CD14-positive monocyte (primary cell): ENCODE measurements at regions not wholly inside any gene's neighbourhood (a gene's known extent, or its start where the extent isn't known, plus 50 kb on each side); places are given as distances from the start of the nearest gene placed in this dataset.

Experiments
- DNase-seq, 3 donors: peaks; one replicate each; pipeline ENCODE4 v3.0.0-alpha.2; 2011 to 2022
- H2AFZ ChIP-seq: 2 replicates; pipeline ENCODE4 v1.6.0; 2012; ENCODE audit warnings: mild to moderate bottlenecking, low read depth, low read length, inconsistent platforms; ENCODE audit not compliant: insufficient read depth, poor library complexity, severe bottlenecking
- H3K27ac ChIP-seq, 2 donors: 1 replicate in 1 of 2; 2 replicates in 1 of 2; pipeline ENCODE4 v1.5.1; 2012 to 2013; ENCODE audit warnings: low read length in 2 of 2, control low read depth in 1 of 2, inconsistent platforms in 1 of 2, low read depth in 1 of 2, mild to moderate bottlenecking in 1 of 2
- H3K27me3 ChIP-seq, 2 donors: one replicate each; pipeline versions ENCODE4 v1.6.0 to v1.6.1; 2011 to 2013; ENCODE audit warnings: low read length in 2 of 2; ENCODE audit not compliant: control insufficient read depth in 2 of 2, insufficient read depth in 2 of 2
- H3K36me3 ChIP-seq, 2 donors: replicated peaks in 1 of 2; 1 replicate in 1 of 2; 2 replicates in 1 of 2; pipeline versions ENCODE4 v1.5.1 to v1.6.1; 2012 to 2013; ENCODE audit warnings: low read length in 2 of 2, control low read depth in 1 of 2, inconsistent platforms in 1 of 2, mild to moderate bottlenecking in 1 of 2; ENCODE audit not compliant: insufficient read depth in 2 of 2, control insufficient read depth in 1 of 2
- H3K4me1 ChIP-seq, 2 donors: 1 replicate in 1 of 2; 2 replicates in 1 of 2; pipeline versions ENCODE4 v1.5.1 to v1.6.1; 2012 to 2013; ENCODE audit warnings: low read length in 2 of 2, control low read depth in 1 of 2, inconsistent platforms in 1 of 2, mild to moderate bottlenecking in 1 of 2, moderate library complexity in 1 of 2; ENCODE audit not compliant: insufficient read depth in 2 of 2, control insufficient read depth in 1 of 2
- H3K4me2 ChIP-seq: replicated peaks from 2 replicates; pipeline ENCODE3; 2012; ENCODE audit warnings: low read length, moderate library complexity, mild to moderate bottlenecking; ENCODE audit not compliant: poor library complexity, severe bottlenecking; ENCODE audit errors: extremely low read depth
- H3K4me3 ChIP-seq, 3 experiments: fragments of 200-600 bp in 1 of 3; sonication (generic) in 1 of 3; replicated peaks in 1 of 3; 1 replicate in 2 of 3; 2 replicates in 1 of 3; pipeline ENCODE4 v1.5.1; 2011 to 2013; ENCODE audit warnings: low read length in 3 of 3, mild to moderate bottlenecking in 3 of 3, control low read depth in 2 of 3, low read depth in 2 of 3, inconsistent platforms in 1 of 3, moderate library complexity in 1 of 3
- H3K79me2 ChIP-seq: 2 replicates; pipeline ENCODE4 v1.6.0; 2012; ENCODE audit warnings: mild to moderate bottlenecking, control low read depth, inconsistent platforms, low read length, moderate library complexity; ENCODE audit not compliant: insufficient read depth
- H3K9ac ChIP-seq: 2 replicates; pipeline ENCODE4 v1.6.0; 2017; ENCODE audit warnings: low read length, mild to moderate bottlenecking; ENCODE audit not compliant: insufficient read depth, poor library complexity, severe bottlenecking
- H3K9me3 ChIP-seq, 2 donors: replicated peaks in 1 of 2; 1 replicate in 1 of 2; 2 replicates in 1 of 2; pipeline versions ENCODE4 v1.5.1 to v1.6.1; 2012 to 2013; ENCODE audit warnings: low read length in 2 of 2, control low read depth in 1 of 2; ENCODE audit not compliant: control insufficient read depth in 1 of 2, insufficient read depth in 1 of 2
- H4K20me1 ChIP-seq: 2 replicates; pipeline ENCODE4 v1.6.0; 2012; ENCODE audit warnings: mild to moderate bottlenecking, low read length, control low read depth, moderate library complexity; ENCODE audit not compliant: insufficient read depth
- H3K27ac Mint-ChIP-seq, 7 donors: one replicate each; pipeline ENCODE4 v1.8.0; 2020; ENCODE audit warnings: mild to moderate bottlenecking in 7 of 7, mixed read lengths in 7 of 7, moderate library complexity in 6 of 7, inconsistent platforms in 2 of 7
- H3K27me3 Mint-ChIP-seq, 3 donors: one replicate each; pipeline ENCODE4 v1.8.0; 2021 to 2022; ENCODE audit warnings: low read depth in 3 of 3, mild to moderate bottlenecking in 3 of 3, mixed read lengths in 3 of 3, moderate library complexity in 3 of 3, inconsistent platforms in 1 of 3
- H3K36me3 Mint-ChIP-seq, 2 donors: one replicate each; pipeline ENCODE4 v1.8.0; 2020; ENCODE audit warnings: mixed read lengths in 2 of 2, inconsistent platforms in 1 of 2, mild to moderate bottlenecking in 1 of 2
- H3K4me1 Mint-ChIP-seq: one replicate; pipeline ENCODE4 v1.8.0; 2020; ENCODE audit warnings: mild to moderate bottlenecking, mixed read lengths
- H3K4me3 Mint-ChIP-seq, 2 donors: one replicate each; pipeline ENCODE4 v1.8.0; 2020; ENCODE audit warnings: mild to moderate bottlenecking in 2 of 2, mixed read lengths in 2 of 2, moderate library complexity in 1 of 2
- H3K9me3 Mint-ChIP-seq, 7 donors: one replicate each; pipeline ENCODE4 v1.8.0; 2020 to 2022; ENCODE audit warnings: mixed read lengths in 7 of 7, mild to moderate bottlenecking in 6 of 7, moderate library complexity in 6 of 7, inconsistent platforms in 2 of 7
- WGBS: methylation state at CpG from one replicate; pipeline ENCODE4 v1.1.5; 2013; ENCODE audit warnings: missing lambda C conversion rate; ENCODE audit not compliant: insufficient coverage; 5-methylcytosine and 5-hydroxymethylcytosine counted together
- intact Hi-C, 2 donors: fragments of 100-400 bp; cut with micrococcal nuclease; formaldehyde crosslinking; loops; one replicate each; pipeline versions ENCODE4 v1.15.0 to v1.15.1; 2023
- TF ChIP-seq, protein P1 (sequence below): fragments of 200-600 bp; IDR thresholded peaks from one replicate; pipeline ENCODE4 v1.8.0; 2022; ENCODE audit warnings: antibody characterized with exemption, mild to moderate bottlenecking

DNA sequence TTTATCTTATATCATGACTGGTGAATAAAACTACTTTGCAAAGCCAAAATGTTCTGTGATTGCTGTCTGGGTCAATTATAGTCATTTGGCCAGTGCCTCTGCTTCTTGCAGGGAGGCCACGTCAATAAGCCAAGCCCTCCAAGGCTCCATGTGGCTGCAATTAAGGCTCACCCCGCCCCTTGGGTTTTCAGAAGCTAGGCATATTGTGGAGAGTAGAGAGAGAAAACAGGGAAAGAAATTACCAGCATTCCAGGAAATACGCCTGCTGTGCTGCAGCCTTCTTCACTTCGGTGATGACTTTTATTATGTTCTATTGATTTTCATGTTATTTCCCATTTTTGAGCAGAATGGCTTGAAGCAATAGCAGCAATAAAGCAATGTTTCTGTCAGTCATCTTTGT is 319.7 kb downstream of the SOX11 start:
- peaks cover 0 to 4% of the 10 kb centered on the region in 2 donors for H3K9me3 ChIP-seq
- no peaks in the 10 kb centered on the region for H3K79me2 ChIP-seq
- no peaks in the 10 kb centered on the region for H3K27me3 ChIP-seq
- no peaks in the 10 kb centered on the region for H4K20me1 ChIP-seq
- no peaks in the 10 kb centered on the region for H3K4me1 Mint-ChIP-seq
- H3K9ac ChIP-seq = no peak overlapping the region
- no peak overlapping the region for H3K4me2 ChIP-seq
- TF ChIP-seq, protein P1, sequence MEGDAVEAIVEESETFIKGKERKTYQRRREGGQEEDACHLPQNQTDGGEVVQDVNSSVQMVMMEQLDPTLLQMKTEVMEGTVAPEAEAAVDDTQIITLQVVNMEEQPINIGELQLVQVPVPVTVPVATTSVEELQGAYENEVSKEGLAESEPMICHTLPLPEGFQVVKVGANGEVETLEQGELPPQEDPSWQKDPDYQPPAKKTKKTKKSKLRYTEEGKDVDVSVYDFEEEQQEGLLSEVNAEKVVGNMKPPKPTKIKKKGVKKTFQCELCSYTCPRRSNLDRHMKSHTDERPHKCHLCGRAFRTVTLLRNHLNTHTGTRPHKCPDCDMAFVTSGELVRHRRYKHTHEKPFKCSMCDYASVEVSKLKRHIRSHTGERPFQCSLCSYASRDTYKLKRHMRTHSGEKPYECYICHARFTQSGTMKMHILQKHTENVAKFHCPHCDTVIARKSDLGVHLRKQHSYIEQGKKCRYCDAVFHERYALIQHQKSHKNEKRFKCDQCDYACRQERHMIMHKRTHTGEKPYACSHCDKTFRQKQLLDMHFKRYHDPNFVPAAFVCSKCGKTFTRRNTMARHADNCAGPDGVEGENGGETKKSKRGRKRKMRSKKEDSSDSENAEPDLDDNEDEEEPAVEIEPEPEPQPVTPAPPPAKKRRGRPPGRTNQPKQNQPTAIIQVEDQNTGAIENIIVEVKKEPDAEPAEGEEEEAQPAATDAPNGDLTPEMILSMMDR = no peak
- H3K27ac ChIP-seq = no peak overlapping the region
- H3K9me3 Mint-ChIP-seq = peaks cover 0 to 6% (median 0%) of the 10 kb centered on the region in 7 donors
- H3K4me3 ChIP-seq = no peak overlapping the region
- no peak overlapping the region for H2AFZ ChIP-seq
- H3K4me1 ChIP-seq = no peaks in the 10 kb centered on the region
- H3K27ac Mint-ChIP-seq = no peak overlapping the region
- no peak for DNase-seq
- H3K36me3 Mint-ChIP-seq = no peaks in the 10 kb centered on the region
- H3K27me3 Mint-ChIP-seq = peaks cover 0 to 2% (median 0%) of the 10 kb centered on the region in 3 donors
- no peak overlapping the region for H3K4me3 Mint-ChIP-seq
- WGBS = 84% methylated on average over 2 of the region's 4 CpGs
- intact Hi-C loops = no loop called here
- no peaks in the 10 kb centered on the region for H3K36me3 ChIP-seq

GRCh38 chr2:6017736-6018286 is 325.6 kb downstream of the SOX11 start:
- Histone ChIP-seq H2AFZ (no peak overlapping the region), H3K36me3 (no peaks in the 10 kb centered on the region), H3K9me3 (peaks cover 0 to 11% of the 10 kb centered on the region in 2 donors), H4K20me1 (no peaks in the 10 kb centered on the region), H3K4me3 (no peak overlapping the region), H3K27ac (no peak overlapping the region), H3K4me2 (no peak overlapping the region), H3K79me2 (no peaks in the 10 kb centered on the region), H3K9ac (no peak overlapping the region), H3K4me1 (no peaks in the 10 kb centered on the region), H3K27me3 (no peaks in the 10 kb centered on the region)
- Mint-ChIP-seq H3K9me3 (peaks cover 0 to 9% (median 2%) of the 10 kb centered on the region in 7 donors), H3K36me3 (no peaks in the 10 kb centered on the region), H3K4me1 (no peaks in the 10 kb centered on the region), H3K4me3 (no peak overlapping the region), H3K27ac (no peak overlapping the region), H3K27me3 (peaks cover 0 to 2% (median 0%) of the 10 kb centered on the region in 3 donors)
- TF ChIP-seq, protein P1 = no peak
- DNase-seq = no peak
- 84% methylated on average over 6 of the region's 8 CpGs for WGBS
- intact Hi-C loops = no loop called here
